Right renal cortex interstitium (tissue), 3 donors: ENCODE measurements at regions not wholly inside any gene's neighbourhood (a gene's known extent, or its start where the extent isn't known, plus 50 kb on each side); places are given as distances from the start of the nearest gene placed in this dataset.

Experiments used
- DNase-seq, 3 donors: peaks; one replicate each; pipeline ENCODE4 v3.0.0-alpha.2; 2013; ENCODE audit warnings: low read depth in 3 of 3, low spot score in 2 of 3

GRCh38 chr4:117425636-117426035 is 340.3 kb upstream of the TRAM1L1 start:
- DNase-seq, result no peak

- DNase-seq, result no peak
Measured at GRCh38 chr4:117428536-117428935, 343.2 kb upstream of the TRAM1L1 start.

- DNase-seq, result no peak
Measured at GRCh38 chr4:117429061-117429460, 343.7 kb upstream of the TRAM1L1 start.

- DNase-seq, result no peak
Measured at GRCh38 chr4:117429506-117429905, 344.1 kb upstream of the TRAM1L1 start.

GRCh38 chr4:117434424-117434823 is 349.0 kb upstream of the TRAM1L1 start:
- no peak for DNase-seq

- no peak for DNase-seq
Measured at GRCh38 chr4:117447925-117448324, 362.5 kb upstream of the TRAM1L1 start.

GRCh38 chr4:117455088-117455487 is 369.7 kb upstream of the TRAM1L1 start:
- no peak for DNase-seq

- no peak for DNase-seq
Measured at GRCh38 chr4:117466388-117466787, 381.0 kb upstream of the TRAM1L1 start.

- no peak for DNase-seq
Measured at GRCh38 chr4:117467404-117467803, 382.0 kb upstream of the TRAM1L1 start.

GRCh38 chr4:117474987-117475386 is 389.6 kb upstream of the TRAM1L1 start:
- DNase-seq, result no peak

GRCh38 chr4:117477925-117478324 is 392.5 kb upstream of the TRAM1L1 start:
- no peak for DNase-seq

GRCh38 chr4:117478702-117479101 is 393.3 kb upstream of the TRAM1L1 start:
- DNase-seq, result no peak

- no peak for DNase-seq
Measured at GRCh38 chr4:117479673-117480072, 394.3 kb upstream of the TRAM1L1 start.

GRCh38 chr4:117481742-117482141 is 396.4 kb upstream of the TRAM1L1 start:
- no peak for DNase-seq

GRCh38 chr4:117488692-117489091 is 403.3 kb upstream of the TRAM1L1 start:
- DNase-seq, result no peak

GRCh38 chr4:117489107-117489506 is 403.7 kb upstream of the TRAM1L1 start:
- DNase-seq, result no peak

GRCh38 chr4:117491516-117491915 is 406.1 kb upstream of the TRAM1L1 start:
- DNase-seq, result no peak

GRCh38 chr4:117495802-117496201 is 410.4 kb upstream of the TRAM1L1 start:
- no peak for DNase-seq

- no peak for DNase-seq
Measured at GRCh38 chr4:117512414-117512813, 427.0 kb upstream of the TRAM1L1 start.

GRCh38 chr4:117514391-117515175 is 429.2 kb upstream of the TRAM1L1 start:
- no peak for DNase-seq

- no peak for DNase-seq
Measured at GRCh38 chr4:117515921-117516320, 430.5 kb upstream of the TRAM1L1 start.

- no peak for DNase-seq
Measured at GRCh38 chr4:117527601-117528000, 442.2 kb upstream of the TRAM1L1 start.

- no peak for DNase-seq
Measured at GRCh38 chr4:117529401-117529800, 444.0 kb upstream of the TRAM1L1 start.
